Activated naive CD8-positive, alpha-beta T cell treated with anti-CD3 and anti-CD28 coated beads, Interleukin-2, amount 10 ng/mL, durations not matched to agents 7 days and 5 days (primary cell): ENCODE measurements at regions not wholly inside any gene's neighbourhood (a gene's known extent, or its start where the extent isn't known, plus 50 kb on each side); places are given as distances from the start of the nearest gene placed in this dataset.
"Not testable (repeated sequence)": the region's sequence is repeated elsewhere in the genome, so short reads cannot be mapped to it uniquely, and the experiment has no call there.

Experiments
- ATAC-seq: fragments of 150-1000 bp; cut with Tn5 transposase; one replicate; pipeline ENCODE4 v1.10.0; 2021; ENCODE audit warnings: low read depth, moderate library complexity
- POLR2A ChIA-PET: fragments of 350-600 bp; sonication (Branson Sonifier 250); formaldehyde crosslinking; loops from one replicate; lab custom pipeline; 2021; ENCODE audit warnings: antibody characterized with exemption; lab: Charles Lee
- DNase-seq: peaks from one replicate; pipeline ENCODE4 v3.0.0; 2021
- H3K27ac Mint-ChIP-seq: one replicate; pipeline ENCODE4 v1.8.0; 2022; ENCODE audit warnings: mild to moderate bottlenecking, mixed read lengths
- H3K27me3 Mint-ChIP-seq: one replicate; pipeline ENCODE4 v1.8.0; 2022; ENCODE audit warnings: mild to moderate bottlenecking, moderate library complexity, mixed read lengths
- H3K36me3 Mint-ChIP-seq: one replicate; pipeline ENCODE4 v1.8.0; 2021; ENCODE audit warnings: mild to moderate bottlenecking, mixed read lengths
- H3K4me1 Mint-ChIP-seq: one replicate; pipeline ENCODE4 v1.8.0; 2021; ENCODE audit warnings: mixed read lengths
- H3K4me3 Mint-ChIP-seq: one replicate; pipeline ENCODE4 v1.8.0; 2022; ENCODE audit warnings: mild to moderate bottlenecking, moderate library complexity, mixed read lengths
- H3K9me3 Mint-ChIP-seq: one replicate; pipeline ENCODE4 v1.8.0; 2021; ENCODE audit warnings: mixed read lengths

DNA sequence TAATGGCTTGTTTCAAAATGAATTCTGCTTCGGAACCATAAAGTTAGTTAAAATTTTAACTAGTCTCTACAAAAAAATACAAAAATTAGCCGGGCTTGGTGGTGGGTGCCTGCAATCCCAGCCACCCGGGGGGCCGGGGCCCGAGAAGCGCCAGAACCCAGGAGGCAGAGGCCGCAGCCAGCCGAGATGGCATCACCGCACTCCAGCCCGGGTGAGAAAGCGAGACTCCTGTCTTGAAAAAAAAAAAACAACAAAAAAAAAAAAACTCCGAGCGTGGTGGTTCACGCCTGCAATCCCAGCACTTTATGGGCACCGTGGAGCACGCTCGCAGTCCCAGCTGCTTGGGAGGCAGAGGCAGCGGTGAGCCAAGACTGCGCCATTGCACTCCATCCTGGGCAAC lies 781.4 kb downstream of the BRINP3 start:
- ATAC-seq (no peak), DNase-seq (no peak)
- H3K4me1 Mint-ChIP-seq, result no peaks in the 10 kb centered on the region
- H3K4me3 Mint-ChIP-seq, result no peak overlapping the region
- no peak overlapping the region for H3K27ac Mint-ChIP-seq
- POLR2A ChIA-PET, result no interaction called here
- H3K36me3 Mint-ChIP-seq, result no peaks in the 10 kb centered on the region
- H3K9me3 Mint-ChIP-seq, result no peaks in the 10 kb centered on the region
- no peaks in the 10 kb centered on the region for H3K27me3 Mint-ChIP-seq

DNA sequence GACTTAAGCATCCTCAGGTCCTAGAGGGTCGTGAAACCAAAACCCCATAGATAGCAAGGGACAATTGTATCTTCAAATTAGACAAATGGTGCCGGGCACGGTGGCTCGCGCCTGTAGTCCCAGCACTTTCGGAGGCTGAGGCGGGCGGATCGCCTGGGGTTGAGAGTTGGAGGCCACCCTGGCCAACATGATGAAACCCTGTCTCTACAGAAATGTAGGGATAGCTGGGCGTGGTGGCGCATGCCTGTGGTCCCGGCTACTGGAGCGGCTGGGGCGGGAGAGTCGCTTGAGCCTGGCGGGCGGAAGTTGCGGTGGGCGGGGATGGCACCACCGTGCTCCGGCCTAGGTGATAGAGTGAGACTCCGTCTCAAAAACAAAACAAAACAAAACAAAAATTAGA lies 780.6 kb downstream of the BRINP3 start:
- POLR2A ChIA-PET, result no interaction called here
- Mint-ChIP-seq H3K36me3 (no peaks in the 10 kb centered on the region), H3K27ac (no peak overlapping the region), H3K27me3 (no peaks in the 10 kb centered on the region), H3K9me3 (peaks cover 2% of the 10 kb centered on the region), H3K4me3 (no peak overlapping the region), H3K4me1 (no peaks in the 10 kb centered on the region)
- DNase-seq (no peak), ATAC-seq (no peak)

DNA sequence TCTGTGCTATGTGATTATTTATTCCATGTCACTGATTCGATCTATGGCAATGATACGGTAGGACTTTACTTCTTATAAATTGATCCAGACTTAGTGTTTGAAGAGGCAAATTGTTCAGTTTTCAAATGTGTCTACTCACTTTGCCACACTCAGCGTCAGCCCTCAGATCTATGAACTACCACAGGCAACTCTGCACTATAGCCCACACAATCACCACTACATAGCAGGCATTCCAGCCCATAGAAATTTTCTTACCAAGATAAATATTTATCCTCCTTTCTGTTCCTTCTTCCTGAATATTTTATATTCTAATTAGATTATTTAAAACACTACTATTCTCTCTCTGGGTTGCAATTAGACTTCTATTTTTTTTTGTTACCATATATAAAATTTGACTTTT lies 776.1 kb downstream of the BRINP3 start:
- no peak overlapping the region for H3K27ac Mint-ChIP-seq
- no peak overlapping the region for H3K4me3 Mint-ChIP-seq
- DNase-seq (no peak), ATAC-seq (no peak)
- H3K36me3 Mint-ChIP-seq, result no peaks in the 10 kb centered on the region
- H3K27me3 Mint-ChIP-seq, result no peaks in the 10 kb centered on the region
- H3K9me3 Mint-ChIP-seq, result peaks cover 5% of the 10 kb centered on the region
- POLR2A ChIA-PET, result no interaction called here
- H3K4me1 Mint-ChIP-seq, result no peaks in the 10 kb centered on the region

DNA sequence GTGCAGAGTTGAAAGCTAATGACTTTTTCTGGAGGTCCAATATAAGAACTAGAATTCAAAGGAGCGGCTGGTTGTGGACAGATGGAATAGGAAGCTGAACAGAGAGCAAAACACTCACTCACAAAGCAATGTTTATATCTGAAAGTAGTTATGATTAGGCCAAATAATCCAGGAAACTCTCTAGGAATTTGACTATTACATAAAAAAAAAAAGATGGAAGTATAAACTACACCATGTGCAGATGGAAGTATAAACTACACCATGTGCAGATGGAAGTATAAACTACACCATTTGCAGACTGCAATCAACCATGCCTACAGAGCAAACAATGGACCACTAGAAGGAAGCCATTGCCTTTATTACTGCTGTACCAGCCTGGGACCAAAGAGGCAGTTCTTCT lies 771.1 kb downstream of the BRINP3 start:
- Mint-ChIP-seq H3K4me1 (no peaks in the 10 kb centered on the region), H3K9me3 (peaks cover 10% of the 10 kb centered on the region), H3K4me3 (no peak overlapping the region), H3K36me3 (no peaks in the 10 kb centered on the region), H3K27me3 (no peaks in the 10 kb centered on the region), H3K27ac (no peak overlapping the region)
- DNase-seq, result no peak
- ATAC-seq, result no peak
- POLR2A ChIA-PET, result no interaction called here

DNA sequence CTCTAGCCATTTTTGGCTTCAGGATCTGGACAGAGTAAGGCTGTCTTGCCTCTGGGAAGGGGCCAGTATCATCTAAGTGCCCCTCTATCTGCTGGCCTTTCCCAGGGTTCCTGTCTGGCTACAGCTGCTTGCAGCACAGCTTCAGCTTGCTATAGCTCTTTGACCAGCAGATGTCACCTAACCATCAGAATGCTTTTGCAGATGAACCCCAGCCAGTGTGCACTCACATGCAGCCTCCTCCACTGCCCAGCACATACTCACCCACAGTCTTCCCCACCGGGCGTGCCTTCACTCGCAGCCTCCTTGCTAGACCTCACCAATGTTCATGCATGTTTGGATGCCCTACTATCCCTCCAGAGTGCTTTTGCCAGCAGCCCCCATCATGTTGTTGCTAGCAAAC lies 769.0 kb downstream of the BRINP3 start:
- H3K36me3 Mint-ChIP-seq, result no peaks in the 10 kb centered on the region

DNA sequence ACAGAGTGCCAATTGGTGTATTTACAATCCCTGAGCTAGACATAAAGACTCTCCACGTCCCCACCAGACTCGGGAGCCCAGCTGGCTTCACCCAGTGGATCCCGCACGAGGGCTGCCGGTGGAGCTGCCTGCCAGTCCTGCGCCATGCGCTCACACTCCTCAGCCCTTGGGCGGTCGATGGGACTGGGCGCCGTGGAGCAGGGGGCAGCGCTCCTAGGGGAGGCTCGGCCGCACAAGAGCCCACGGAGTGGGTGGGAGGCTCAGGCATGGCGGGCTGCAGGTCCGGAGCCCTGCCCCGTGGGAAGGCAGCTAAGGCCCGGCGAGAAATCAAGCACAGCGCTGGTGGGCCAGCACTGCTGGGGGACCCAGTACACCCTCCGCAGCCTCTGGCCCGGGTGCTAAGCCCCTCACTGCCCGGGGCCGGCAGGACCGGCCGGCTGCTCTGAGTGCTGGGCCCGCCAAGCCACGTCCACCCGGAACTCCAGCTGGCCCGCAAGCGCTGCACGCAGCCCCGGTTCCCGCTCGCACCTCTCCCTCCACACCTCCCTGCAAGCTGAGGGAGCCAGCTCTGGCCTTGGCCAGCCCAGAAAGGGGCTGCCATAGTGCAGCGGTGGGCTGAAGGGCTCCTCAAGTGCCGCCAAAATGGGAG lies 759.4 kb downstream of the BRINP3 start:
- H3K9me3 Mint-ChIP-seq, H3K4me1 Mint-ChIP-seq, H3K4me3 Mint-ChIP-seq, H3K27me3 Mint-ChIP-seq, DNase-seq, H3K36me3 Mint-ChIP-seq, POLR2A ChIA-PET, ATAC-seq, H3K27ac Mint-ChIP-seq: not testable (repeated sequence)

More for the DNA sequence above, 769.0 kb downstream of the BRINP3 start:
- H3K4me3 Mint-ChIP-seq, result no peak overlapping the region
- peaks cover 10% of the 10 kb centered on the region for H3K9me3 Mint-ChIP-seq
- no peak for ATAC-seq
- H3K4me1 Mint-ChIP-seq, result no peaks in the 10 kb centered on the region
- no peak overlapping the region for H3K27ac Mint-ChIP-seq
- POLR2A ChIA-PET, result interaction anchor here (0.5 kb wide), 1 partner anchor 28 kb away, joined by 4 read pairs; no protein-coding TSS in a partner anchor
- no peak for DNase-seq
- H3K27me3 Mint-ChIP-seq, result no peaks in the 10 kb centered on the region

DNA sequence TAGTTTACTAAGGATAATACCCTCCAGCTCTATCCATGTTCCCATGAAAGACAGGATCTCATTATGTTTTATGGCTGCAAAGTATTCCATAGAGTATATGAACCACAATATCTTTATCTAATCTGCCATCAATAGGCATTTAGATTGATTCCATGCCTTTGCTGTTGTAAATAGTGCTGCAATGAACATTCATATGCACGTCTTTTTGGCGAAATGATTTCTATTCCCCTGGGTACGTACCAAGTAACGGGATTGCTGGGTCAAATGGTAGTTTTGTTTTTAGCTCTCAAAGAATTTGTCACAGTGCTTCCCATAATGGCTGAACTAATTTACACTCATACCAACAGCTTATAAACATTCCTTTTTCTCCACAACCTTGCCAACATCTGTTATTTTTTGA lies 750.9 kb downstream of the BRINP3 start:
- POLR2A ChIA-PET, result no interaction called here
- Mint-ChIP-seq H3K36me3 (no peaks in the 10 kb centered on the region), H3K27ac (no peak overlapping the region), H3K4me3 (no peak overlapping the region), H3K27me3 (no peaks in the 10 kb centered on the region), H3K4me1 (no peaks in the 10 kb centered on the region), H3K9me3 (peaks cover 7% of the 10 kb centered on the region)
- ATAC-seq (no peak), DNase-seq (no peak)

DNA sequence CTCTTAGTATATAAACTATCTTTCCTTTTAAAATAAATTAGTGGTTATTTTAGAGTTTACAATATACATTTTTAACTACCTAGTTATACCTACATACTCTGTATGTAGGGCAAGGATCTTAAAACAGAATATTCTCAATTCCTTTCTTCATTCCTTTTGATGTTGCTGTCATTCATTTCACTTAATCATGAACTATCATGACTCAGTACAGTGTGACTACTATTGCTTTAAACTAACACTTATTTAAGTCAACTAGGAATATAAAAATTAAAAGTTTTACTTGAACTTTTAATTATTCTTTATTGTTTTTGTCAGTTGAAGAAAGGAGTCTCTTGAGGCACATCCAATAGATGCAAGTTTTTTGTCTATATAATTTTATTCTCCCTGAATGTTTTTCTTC lies 726.4 kb downstream of the BRINP3 start:
- Mint-ChIP-seq H3K27me3 (no peaks in the 10 kb centered on the region), H3K9me3 (no peaks in the 10 kb centered on the region), H3K4me1 (no peaks in the 10 kb centered on the region), H3K27ac (no peak overlapping the region), H3K4me3 (no peak overlapping the region), H3K36me3 (no peaks in the 10 kb centered on the region)
- POLR2A ChIA-PET, result no interaction called here
- no peak for ATAC-seq
- DNase-seq, result no peak

DNA sequence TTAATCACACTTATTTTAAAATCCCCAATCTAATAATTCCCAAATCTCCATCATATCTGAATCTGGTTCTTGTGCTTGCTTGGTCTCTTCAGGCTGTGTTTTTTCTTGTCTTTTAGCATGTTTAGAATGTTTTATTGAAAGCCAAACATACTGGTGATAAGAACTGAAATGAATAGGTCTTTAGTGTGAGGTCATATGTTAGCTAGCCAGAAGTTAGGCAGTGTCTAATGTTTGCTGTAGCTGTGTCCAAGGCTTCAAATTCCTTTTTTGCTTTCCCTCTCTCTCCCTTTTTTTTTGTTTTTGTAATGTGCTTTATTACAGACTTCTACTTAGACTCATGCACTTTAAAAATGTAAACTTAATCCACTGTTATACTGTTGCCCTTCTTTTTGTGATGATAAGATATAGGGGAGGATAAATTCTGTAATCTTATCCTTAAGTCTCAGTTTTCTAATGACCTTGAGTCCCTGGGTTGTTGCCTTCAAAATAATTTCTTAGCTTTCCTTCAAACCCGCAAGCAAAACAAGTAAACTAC lies 725.1 kb downstream of the BRINP3 start:
- Mint-ChIP-seq H3K4me3 (no peak overlapping the region), H3K36me3 (no peaks in the 10 kb centered on the region), H3K9me3 (peaks cover 2% of the 10 kb centered on the region), H3K4me1 (no peaks in the 10 kb centered on the region), H3K27me3 (no peaks in the 10 kb centered on the region), H3K27ac (no peak overlapping the region)
- POLR2A ChIA-PET, result no interaction called here
- DNase-seq (no peak), ATAC-seq (no peak)

DNA sequence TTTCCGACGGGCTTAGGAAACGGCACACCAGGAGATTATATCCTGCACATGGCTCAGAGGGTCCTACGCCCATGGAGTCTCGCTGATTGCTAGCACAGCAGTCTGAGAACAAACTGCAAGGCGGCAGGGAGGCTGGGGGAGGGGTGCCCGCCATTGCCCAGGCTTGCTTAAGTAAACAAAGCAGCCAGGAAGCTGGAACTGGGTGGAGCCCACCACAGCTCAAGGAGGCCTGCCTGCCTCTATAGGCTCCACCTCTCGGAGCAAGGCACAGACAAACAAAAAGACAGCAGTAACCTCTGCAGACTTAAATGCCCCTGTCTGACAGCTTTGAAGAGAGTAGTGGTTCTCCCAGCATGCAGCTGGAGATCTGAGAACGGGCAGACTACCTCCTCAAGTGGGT lies 722.6 kb downstream of the BRINP3 start:
- DNase-seq, H3K4me3 Mint-ChIP-seq, POLR2A ChIA-PET, H3K36me3 Mint-ChIP-seq, H3K27me3 Mint-ChIP-seq, H3K9me3 Mint-ChIP-seq, H3K27ac Mint-ChIP-seq, H3K4me1 Mint-ChIP-seq, ATAC-seq: not testable (repeated sequence)

DNA sequence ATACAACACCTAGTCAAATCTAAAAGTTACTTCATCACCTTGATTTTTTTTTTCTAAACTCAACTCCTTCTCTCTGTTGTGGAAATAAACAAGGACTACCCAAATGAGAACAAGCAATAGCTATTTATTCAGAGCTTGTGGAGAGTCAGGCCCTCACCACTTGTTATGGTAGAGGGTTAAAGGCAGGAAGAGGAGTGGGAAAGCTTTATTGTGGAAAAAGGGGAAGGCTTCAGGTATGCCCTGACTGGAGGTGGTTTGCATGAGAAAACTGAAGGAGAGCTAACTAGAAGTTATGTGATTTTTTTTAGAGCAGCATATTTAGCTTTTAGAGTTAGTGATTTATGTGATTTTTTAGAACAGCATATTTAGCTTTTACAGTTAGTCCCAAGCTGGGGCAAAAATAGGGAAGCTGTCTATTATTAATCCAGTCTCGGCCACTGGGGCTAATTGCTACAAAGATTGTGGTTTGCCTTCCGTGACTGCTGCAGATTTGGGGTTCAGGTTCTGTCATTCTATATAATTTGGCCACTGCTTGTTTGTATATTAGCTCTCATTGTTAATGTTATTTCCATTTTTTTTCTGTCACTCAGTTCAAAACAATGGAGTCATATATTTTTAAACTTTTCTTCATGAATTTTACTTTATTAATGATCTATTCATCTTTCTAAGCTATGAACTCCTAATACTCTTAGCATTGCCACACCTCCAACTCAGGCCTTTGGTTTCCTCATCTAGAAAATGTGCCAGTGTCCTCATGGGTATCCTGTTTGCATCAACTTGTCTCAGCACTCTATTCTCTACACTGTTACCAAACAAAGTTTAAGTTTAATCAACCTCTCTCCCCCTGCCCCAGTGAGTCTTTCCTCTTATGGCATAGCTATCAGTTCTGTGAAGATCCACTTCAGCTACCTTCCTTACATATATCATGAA lies 713.0 kb downstream of the BRINP3 start:
- POLR2A ChIA-PET, result no interaction called here

DNA sequence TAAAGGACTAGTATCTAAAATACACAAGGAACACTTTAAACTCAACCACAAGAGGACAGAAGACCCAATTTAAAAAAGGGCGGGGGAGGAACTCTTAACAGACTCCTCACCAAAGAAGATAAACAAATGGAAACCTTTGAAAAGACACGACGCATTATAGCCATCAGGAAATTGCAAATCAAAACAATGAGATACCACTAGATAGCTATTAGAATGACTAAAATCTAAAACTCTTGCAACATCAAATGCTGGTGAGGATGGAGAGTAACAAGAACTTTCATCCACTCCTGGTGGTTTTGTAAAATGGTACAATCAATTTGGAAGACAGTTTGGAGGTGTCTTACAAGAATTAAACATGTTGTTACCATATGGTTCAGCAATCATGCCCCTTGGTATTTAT lies 708.2 kb downstream of the BRINP3 start:
- no peak for DNase-seq
- Mint-ChIP-seq H3K4me1 (no peaks in the 10 kb centered on the region), H3K36me3 (no peaks in the 10 kb centered on the region), H3K4me3 (no peak overlapping the region), H3K27me3 (no peaks in the 10 kb centered on the region), H3K27ac (no peak overlapping the region), H3K9me3 (peaks cover 4% of the 10 kb centered on the region)
- POLR2A ChIA-PET, result no interaction called here
- ATAC-seq, result no peak

More for the DNA sequence above, 713.0 kb downstream of the BRINP3 start:
- DNase-seq (no peak), ATAC-seq (no peak)
- H3K4me3 Mint-ChIP-seq, result no peak overlapping the region
- H3K27me3 Mint-ChIP-seq, result no peaks in the 10 kb centered on the region
- no peaks in the 10 kb centered on the region for H3K36me3 Mint-ChIP-seq
- H3K4me1 Mint-ChIP-seq, result no peaks in the 10 kb centered on the region
- H3K9me3 Mint-ChIP-seq, result peaks cover 4% of the 10 kb centered on the region
- no peak overlapping the region for H3K27ac Mint-ChIP-seq

DNA sequence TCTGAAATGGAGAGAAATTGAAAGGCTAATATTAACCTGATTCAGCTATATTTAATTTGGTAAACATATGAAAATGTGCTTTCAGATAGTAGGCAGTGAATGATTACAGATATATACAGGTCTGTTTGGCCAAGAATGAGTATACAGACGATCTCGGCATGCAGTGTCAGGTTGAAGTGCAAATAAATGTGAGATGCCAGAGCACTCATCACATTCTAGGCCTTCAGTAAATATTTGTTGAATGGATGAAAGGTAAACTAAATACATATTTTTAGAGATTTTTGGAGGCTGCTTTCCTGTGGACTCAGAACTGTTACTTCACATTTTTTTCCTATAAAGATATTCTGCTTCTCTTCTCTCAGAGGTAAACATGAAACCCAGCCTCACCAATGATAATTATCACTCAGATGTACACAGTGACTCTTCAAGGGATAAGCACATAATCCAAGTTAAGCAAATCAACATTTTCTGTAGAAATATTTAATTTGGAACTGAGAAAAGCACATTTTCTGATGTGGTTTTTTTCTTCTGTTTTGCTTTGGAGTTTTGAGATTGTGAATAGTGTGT lies 702.9 kb downstream of the BRINP3 start:
- Mint-ChIP-seq H3K27ac (no peak overlapping the region), H3K36me3 (no peaks in the 10 kb centered on the region), H3K27me3 (no peaks in the 10 kb centered on the region), H3K9me3 (peaks cover 2% of the 10 kb centered on the region), H3K4me1 (no peaks in the 10 kb centered on the region), H3K4me3 (no peak overlapping the region)
- DNase-seq (no peak), ATAC-seq (no peak)
- POLR2A ChIA-PET, result no interaction called here
